Calu3 (cell line): ENCODE measurements at regions not wholly inside any gene's neighbourhood (a gene's known extent, or its start where the extent isn't known, plus 50 kb on each side); places are given as distances from the start of the nearest gene placed in this dataset.

Experiments used
- BruUV-seq: library from RNA; stranded (reverse); fragments of 400-500 nt; replicated peaks from 2 replicates; lab custom pipeline; 2021; lab: Mats Ljungman, UMichigan
- CTCF ChIA-PET: fragments of 300-600 bp; sonication (Branson Sonifier 250); formaldehyde crosslinking; loops from one replicate; lab custom pipeline; 2022; ENCODE audit warnings: antibody characterized with exemption; lab: Charles Lee
- DNase-seq: peaks from one replicate; pipeline ENCODE4 v3.0.0; 2022
- H3K27ac Mint-ChIP-seq: one replicate; pipeline ENCODE4 v1.8.0; 2022; ENCODE audit warnings: mixed read lengths; ENCODE audit not compliant: unreplicated experiment
- H3K27me3 Mint-ChIP-seq: one replicate; pipeline ENCODE4 v1.8.0; 2022; ENCODE audit warnings: mixed read lengths; ENCODE audit not compliant: unreplicated experiment
- H3K36me3 Mint-ChIP-seq: one replicate; pipeline ENCODE4 v1.8.0; 2022; ENCODE audit warnings: mild to moderate bottlenecking, moderate library complexity, mixed read lengths; ENCODE audit not compliant: insufficient read depth, unreplicated experiment
- H3K4me1 Mint-ChIP-seq: one replicate; pipeline ENCODE4 v1.8.0; 2022; ENCODE audit warnings: mild to moderate bottlenecking, low read depth, mixed read lengths; ENCODE audit not compliant: unreplicated experiment
- H3K4me3 Mint-ChIP-seq: one replicate; pipeline ENCODE4 v1.8.0; 2022; ENCODE audit warnings: mild to moderate bottlenecking, low read depth, moderate library complexity, mixed read lengths; ENCODE audit not compliant: unreplicated experiment
- H3K9me3 Mint-ChIP-seq: one replicate; pipeline ENCODE4 v1.8.0; 2022; ENCODE audit warnings: low read depth, mixed read lengths; ENCODE audit not compliant: unreplicated experiment
- intact Hi-C: fragments of 100-400 bp; cut with micrococcal nuclease; formaldehyde crosslinking; loops from one replicate; pipeline ENCODE4 v1.10.0; 2022; ENCODE audit not compliant: unreplicated experiment
- TF ChIP-seq, protein P1 (sequence below): fragments of 200-600 bp; IDR thresholded peaks from one replicate; pipeline ENCODE4 v1.8.0; 2022; ENCODE audit warnings: antibody characterized with exemption; ENCODE audit not compliant: unreplicated experiment

DNA sequence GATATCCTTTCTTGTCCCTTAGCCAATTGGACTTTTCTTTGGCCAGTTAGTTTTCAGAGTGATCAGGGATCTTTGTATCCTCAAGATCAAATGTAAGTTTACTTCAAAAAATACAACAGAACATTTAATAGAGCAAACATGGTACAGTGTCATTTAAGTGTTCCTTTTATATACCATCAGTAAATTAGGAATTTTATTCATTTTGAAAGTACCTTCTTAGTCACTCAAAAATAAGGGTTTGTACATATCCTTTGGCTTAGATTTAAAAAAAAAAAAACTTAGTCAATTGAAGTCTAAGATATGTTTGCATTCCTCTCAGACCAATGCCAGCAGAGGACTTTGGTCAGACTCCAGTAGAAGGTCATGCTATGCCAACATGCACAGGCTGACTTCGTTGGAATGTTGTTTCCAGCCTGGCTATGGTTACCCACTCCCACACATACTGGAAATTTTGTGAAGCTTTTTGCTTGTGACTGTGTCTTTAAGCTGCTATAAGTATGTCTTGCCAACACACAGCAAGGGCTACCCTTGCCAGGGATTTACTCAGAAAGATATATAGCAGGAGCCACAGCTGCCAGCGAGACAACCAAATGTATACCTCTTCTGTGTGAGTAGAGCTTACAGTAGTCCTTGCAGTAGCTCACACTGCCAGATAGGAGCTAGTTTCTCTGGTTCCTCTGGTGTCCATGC lies 81.5 kb upstream of the LRIF1 start:
- CTCF ChIA-PET = no interaction called here
- TF ChIP-seq, protein P1, sequence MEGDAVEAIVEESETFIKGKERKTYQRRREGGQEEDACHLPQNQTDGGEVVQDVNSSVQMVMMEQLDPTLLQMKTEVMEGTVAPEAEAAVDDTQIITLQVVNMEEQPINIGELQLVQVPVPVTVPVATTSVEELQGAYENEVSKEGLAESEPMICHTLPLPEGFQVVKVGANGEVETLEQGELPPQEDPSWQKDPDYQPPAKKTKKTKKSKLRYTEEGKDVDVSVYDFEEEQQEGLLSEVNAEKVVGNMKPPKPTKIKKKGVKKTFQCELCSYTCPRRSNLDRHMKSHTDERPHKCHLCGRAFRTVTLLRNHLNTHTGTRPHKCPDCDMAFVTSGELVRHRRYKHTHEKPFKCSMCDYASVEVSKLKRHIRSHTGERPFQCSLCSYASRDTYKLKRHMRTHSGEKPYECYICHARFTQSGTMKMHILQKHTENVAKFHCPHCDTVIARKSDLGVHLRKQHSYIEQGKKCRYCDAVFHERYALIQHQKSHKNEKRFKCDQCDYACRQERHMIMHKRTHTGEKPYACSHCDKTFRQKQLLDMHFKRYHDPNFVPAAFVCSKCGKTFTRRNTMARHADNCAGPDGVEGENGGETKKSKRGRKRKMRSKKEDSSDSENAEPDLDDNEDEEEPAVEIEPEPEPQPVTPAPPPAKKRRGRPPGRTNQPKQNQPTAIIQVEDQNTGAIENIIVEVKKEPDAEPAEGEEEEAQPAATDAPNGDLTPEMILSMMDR = no peak

DNA sequence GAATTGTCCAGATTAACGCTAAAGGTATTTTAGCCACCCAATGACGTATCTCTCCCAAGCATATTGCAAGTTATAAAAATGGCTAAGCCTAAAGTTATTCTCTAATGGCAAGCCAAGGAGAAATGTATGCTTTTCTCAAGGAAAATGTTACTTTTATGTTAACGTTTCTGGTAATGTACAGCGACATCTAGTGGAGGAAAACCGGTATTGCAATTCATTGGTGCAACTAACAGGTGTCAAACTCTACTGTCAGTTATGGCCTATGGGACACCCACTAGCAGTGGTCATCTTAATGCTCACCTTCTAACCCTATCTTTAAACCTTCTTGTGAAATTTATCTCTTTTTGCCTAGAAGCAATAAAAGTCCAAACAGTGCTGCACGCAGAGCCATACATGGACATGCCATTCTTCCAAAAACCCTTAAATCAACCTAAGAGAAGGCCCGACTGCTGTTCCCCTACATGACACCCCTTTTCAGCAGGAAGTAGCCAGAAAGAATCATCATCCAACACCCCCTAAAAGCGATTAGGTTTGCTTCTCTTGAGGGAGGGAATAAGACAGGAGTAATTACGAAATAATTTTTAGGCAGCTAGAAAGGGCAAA lies 68.7 kb upstream of the LRIF1 start:
- TF ChIP-seq, protein P1 = peak; percentile 53
- H3K27ac Mint-ChIP-seq = no peak overlapping the region
- no peaks in the 10 kb centered on the region for H3K4me1 Mint-ChIP-seq
- peaks cover 20% of the 10 kb centered on the region for H3K27me3 Mint-ChIP-seq
- DNase-seq = peak; percentile 13
- H3K36me3 Mint-ChIP-seq = no peaks in the 10 kb centered on the region
- CTCF ChIA-PET = no interaction called here
- no TSS peak for BruUV-seq
- intact Hi-C loops = no loop called here
- peaks cover 3% of the 10 kb centered on the region for H3K9me3 Mint-ChIP-seq
- H3K4me3 Mint-ChIP-seq = no peak overlapping the region

More for the DNA sequence above, 81.5 kb upstream of the LRIF1 start:
- no peak overlapping the region for H3K4me3 Mint-ChIP-seq
- no peaks in the 10 kb centered on the region for H3K36me3 Mint-ChIP-seq
- H3K27ac Mint-ChIP-seq = no peak overlapping the region
- H3K4me1 Mint-ChIP-seq = no peaks in the 10 kb centered on the region
- intact Hi-C loops = no loop called here
- H3K9me3 Mint-ChIP-seq = no peaks in the 10 kb centered on the region
- no peak for DNase-seq
- no peaks in the 10 kb centered on the region for H3K27me3 Mint-ChIP-seq
- no TSS peak for BruUV-seq

DNA sequence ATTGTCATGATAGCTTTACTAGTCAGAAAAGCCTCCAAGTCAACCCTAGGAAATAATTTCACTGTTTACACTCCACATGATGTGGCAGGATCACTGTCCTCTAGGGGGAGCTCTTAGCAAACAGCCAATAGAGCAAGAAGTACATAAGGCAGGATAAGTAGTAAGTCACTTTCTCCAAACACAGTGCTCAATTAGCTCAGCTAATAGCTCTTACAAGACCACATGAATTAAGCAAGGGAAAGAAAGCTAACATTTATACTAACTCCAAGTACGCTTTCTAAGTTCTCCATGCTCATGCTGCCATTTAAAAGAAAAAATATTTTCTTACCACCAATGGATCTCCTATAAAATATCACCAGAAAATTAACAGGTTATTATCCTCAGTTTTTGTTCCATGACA lies 66.9 kb upstream of the LRIF1 start:
- CTCF ChIA-PET = interaction anchor here (1.0 kb wide), 1 partner anchor 110 kb away, joined by 3 read pairs; no protein-coding TSS in a partner anchor
- no peaks in the 10 kb centered on the region for H3K36me3 Mint-ChIP-seq
- no TSS peak for BruUV-seq
- intact Hi-C loops = no loop called here
- TF ChIP-seq, protein P1 = peak; percentile 35
- H3K9me3 Mint-ChIP-seq = no peaks in the 10 kb centered on the region
- no peaks in the 10 kb centered on the region for H3K4me1 Mint-ChIP-seq
- peak; percentile 56 for DNase-seq
- H3K27me3 Mint-ChIP-seq = peaks cover 27% of the 10 kb centered on the region
- no peak overlapping the region for H3K27ac Mint-ChIP-seq
- H3K4me3 Mint-ChIP-seq = no peak overlapping the region

DNA sequence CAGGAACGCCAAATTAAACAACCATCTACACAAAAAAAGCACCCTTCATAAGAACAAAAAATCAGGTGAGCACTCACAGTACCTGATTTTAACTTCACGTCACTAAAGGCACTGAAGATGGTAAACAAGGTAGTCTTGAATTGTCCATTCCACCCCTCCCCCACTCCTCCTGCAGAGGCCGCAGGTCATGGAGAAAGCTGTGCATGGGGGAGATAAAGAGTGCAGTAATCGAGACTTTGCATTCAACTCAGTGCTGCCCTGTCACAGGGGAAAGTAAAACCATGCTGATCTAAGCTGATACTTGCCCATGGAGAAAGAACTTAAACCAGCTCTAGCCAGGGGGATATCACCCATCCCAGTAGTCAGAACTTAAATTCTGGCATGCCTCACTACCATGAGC lies 61.4 kb upstream of the LRIF1 start:
- no peak for DNase-seq
- BruUV-seq = no TSS peak
- CTCF ChIA-PET = interaction anchor here (0.8 kb wide), 1 partner anchor 82 kb away, joined by 3 read pairs; no protein-coding TSS in a partner anchor
- Mint-ChIP-seq H3K4me1 (no peaks in the 10 kb centered on the region), H3K9me3 (no peaks in the 10 kb centered on the region), H3K4me3 (no peak overlapping the region), H3K27me3 (peaks cover 29% of the 10 kb centered on the region), H3K36me3 (no peaks in the 10 kb centered on the region), H3K27ac (no peak overlapping the region)
- intact Hi-C loops = no loop called here
- TF ChIP-seq, protein P1 = no peak
